ENCODE measurements at regions not wholly inside any gene's neighbourhood (a gene's known extent, or its start where the extent isn't known, plus 50 kb on each side); places are given as distances from the start of the nearest gene placed in this dataset.
"Not testable (repeated sequence)": the region's sequence is repeated elsewhere in the genome, so short reads cannot be mapped to it uniquely, and the experiment has no call there.

DNA sequence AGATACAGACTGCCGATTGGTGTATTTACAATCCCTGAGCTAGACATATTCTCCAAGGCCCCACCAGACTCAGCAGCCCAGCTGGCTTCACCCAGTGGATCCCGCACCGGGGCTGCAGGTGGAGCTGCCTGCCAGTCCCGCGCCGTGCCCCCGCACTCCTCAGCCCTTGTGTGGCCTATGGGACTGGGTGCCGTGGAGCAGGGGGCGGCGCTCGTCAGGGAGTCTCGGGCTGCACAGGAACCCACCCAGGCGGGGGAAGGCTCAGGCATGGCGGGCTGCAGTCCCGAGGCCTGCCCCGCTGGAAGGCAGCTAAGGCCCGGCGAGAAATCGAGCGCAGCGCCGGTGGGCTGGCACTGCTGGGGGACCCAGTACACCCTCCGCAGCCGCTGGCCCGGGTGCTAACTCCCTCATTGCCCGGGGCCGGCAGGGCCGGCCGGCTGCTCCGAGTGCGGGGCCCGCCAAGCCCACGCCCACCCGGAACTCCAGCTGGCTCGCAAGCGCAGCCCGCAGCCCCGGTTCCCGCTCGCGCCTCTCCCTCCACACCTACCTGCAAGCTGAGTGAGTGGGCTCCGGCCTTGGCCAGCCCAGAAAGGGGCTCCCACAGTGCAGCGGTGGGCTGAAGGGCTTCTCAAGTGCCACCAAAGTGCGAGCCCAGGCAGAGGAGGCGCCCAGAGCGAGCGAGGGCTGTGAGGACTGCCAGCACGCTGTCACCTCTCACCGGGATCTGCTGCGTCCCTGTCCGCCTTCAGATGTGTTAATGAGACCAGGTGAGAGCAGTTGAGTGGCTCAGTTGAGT, 137.8 kb upstream of the LCORL start:
- intact Hi-C loops (cut with DNase I); DNase-seq: not testable (repeated sequence)

DNA sequence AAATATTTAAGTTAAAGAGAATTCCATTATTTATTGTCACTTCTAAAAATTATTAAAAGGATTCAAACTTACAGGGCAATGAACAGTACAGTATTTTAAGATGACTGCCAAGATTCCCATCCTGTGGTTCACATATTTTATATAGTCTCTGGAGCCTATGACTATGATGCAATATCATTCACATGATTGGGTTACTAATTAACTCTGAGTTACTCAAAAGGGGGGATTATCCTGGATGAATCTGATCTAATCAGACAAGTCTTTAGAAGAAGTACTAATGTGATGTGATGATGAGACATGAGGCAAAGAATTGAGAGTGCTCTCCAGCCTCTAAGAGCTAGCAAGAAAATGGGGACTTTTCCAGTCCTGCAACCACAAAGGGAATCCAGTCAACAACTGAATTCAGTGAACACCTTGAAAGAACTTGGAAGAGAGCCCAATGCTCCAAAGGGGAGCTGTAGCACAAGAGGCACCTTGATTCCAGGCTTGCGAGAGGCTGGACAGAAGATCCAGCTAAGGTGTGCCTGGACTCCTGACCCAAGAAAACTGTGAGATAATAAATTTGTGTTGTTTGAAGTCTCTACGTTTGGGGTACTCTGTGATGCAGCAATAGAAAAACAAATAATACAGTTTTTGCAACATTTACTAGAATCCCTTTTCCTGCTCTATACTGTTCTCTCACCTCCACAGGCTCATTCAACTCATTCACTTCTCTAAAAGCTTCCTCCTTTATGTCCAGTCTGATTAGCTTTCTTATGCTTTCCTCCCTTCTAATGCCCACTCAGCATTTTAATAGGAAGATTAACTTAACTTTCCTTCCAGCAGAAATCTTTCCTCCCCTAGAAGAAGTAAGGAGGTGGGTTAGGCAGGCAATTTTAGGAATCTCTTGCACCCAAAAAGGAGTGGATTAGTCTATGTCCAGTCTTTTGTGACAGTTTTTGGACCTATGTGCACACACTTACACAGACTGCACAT, 133.8 kb upstream of the LCORL start:
- no peak for DNase-seq
- intact Hi-C loops (cut with DNase I), result no loop called here

DNA sequence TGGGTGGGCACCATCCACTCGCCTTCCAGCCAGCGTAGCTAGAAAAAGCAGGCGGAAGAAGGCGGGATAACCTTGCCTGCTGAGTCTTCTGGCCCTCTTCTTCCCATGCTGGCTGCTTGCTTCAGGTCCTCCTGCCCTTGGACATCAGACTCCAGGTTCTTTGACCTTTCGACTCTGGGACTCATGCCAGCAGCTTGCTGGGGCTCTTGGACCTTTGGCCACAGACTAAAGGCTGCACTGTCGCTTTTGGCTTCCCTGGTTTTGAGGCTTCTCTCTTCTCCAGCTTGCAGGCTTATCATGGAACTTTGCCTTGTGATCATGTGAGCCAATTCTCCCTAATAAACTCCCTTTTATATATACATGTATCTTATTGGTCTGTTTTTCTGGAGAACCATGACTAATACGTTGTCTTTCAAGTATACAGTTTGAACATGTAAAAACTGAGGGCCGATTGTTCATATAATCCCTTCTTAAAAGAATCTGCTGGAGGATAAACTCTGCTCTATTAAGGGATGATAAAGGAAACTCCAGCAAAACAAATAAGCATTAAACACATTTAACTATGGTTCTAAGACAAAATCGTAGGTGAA, 116.6 kb upstream of the LCORL start:
- intact Hi-C loops (cut with DNase I), result no loop called here
- DNase-seq, result no peak

GRCh38 chr4:18134111-18134510, 112.6 kb upstream of the LCORL start:
- intact Hi-C loops (cut with DNase I), result no loop called here
- no peak for DNase-seq

DNA sequence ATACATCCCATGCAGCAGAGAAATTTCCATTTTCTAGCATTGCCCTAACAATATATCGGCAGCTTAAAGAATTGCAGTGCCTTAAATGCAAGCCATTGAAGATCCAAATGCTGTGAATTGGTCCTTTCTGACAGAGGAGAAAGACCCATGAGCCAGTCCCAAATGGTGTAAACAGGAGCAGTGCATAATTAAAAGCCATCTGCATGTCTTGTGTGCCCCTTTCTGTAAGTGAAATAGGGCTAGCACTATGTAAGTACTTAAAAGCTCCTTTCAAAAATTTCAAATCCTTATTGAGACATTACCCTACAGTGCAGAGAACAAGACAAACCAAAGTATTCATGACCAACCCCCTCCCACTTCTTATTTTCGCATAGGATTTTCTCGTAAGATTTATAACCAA, 108.7 kb upstream of the LCORL start:
- no peak for DNase-seq
- intact Hi-C loops (cut with DNase I), result no loop called here

DNA sequence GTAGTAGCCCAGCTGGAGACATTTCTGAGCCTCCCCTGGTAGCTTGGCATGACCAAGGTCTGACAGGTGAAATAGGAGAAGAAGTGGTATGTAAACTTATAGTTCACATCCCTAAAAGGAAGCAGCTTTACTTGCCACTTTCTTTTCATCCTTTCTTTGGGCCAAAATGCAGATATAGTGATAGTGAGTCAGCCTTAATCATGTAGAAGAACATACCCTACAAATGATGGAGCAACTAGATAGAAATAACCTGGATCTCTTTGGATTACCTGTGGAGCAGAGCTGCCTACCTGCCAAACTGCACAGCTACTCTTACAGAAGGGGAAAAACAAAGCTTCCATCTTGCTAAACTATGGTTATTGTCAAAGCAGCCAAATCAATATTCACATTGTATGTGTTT, 106.7 kb upstream of the LCORL start:
- intact Hi-C loops (cut with DNase I), result no loop called here
- no peak for DNase-seq

- no peak for DNase-seq
Measured at GRCh38 chr4:18127030-18127429, 105.5 kb upstream of the LCORL start.

DNA sequence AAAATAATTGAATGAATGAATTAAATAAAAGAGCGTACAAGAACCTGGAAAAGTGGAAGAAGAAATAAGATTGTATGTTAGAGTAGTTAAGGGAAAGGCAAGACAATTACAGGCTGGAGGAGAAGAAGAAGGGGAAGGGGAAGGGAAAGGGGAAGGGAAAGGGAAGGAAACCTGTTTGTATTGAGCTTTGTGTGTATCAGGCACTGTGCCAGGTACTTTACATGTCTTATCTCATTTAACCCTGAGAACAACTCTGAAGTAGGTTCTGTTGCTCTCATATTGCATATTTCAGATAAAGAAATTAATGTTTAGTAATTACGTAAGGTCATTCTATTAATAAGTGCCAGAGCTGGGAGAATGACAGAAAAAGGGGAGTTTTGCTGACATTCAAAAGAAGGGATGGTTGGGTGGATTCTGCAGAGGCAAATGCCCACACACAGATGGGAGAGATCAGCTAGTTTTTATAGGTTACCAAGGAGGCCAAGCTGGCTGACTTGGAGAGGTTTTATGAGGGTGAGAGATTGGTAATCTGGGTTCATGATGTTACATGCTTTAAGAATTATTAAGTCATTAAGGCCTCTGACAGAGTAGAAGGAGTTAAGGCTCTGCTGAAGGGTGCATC, 92.3 kb upstream of the LCORL start:
- DNase-seq, result no peak
- intact Hi-C loops (cut with DNase I), result no loop called here

More at GRCh38 chr4:18127030-18127429, 105.5 kb upstream of the LCORL start:
- intact Hi-C loops (cut with DNase I), result no loop called here

- DNase-seq, result no peak
- intact Hi-C loops (cut with DNase I), result no loop called here
Measured at GRCh38 chr4:18111081-18111480, 89.5 kb upstream of the LCORL start.

DNA sequence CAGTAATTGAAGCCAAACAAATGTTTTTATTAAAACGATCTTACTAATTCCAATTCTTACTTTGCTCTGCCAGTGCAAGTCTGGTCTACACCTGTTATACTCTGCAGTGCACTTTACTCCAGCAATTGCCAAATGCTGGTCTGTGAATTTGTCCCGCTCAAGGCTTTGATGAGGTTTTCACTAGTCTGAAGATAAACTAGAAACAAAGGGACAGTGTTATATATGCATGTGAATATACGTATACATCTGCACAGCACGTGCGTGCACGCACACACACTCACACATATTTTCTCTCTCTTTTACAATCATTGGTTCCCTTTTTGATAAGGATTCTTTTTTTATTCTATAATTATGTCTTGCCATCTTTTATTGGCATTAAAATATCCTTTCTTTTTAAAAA, 88.5 kb upstream of the LCORL start:
- intact Hi-C loops (cut with DNase I), result no loop called here
- DNase-seq, result no peak

GRCh38 chr4:18109676-18110075, 88.1 kb upstream of the LCORL start:
- intact Hi-C loops (cut with DNase I), result no loop called here
- no peak for DNase-seq

DNA sequence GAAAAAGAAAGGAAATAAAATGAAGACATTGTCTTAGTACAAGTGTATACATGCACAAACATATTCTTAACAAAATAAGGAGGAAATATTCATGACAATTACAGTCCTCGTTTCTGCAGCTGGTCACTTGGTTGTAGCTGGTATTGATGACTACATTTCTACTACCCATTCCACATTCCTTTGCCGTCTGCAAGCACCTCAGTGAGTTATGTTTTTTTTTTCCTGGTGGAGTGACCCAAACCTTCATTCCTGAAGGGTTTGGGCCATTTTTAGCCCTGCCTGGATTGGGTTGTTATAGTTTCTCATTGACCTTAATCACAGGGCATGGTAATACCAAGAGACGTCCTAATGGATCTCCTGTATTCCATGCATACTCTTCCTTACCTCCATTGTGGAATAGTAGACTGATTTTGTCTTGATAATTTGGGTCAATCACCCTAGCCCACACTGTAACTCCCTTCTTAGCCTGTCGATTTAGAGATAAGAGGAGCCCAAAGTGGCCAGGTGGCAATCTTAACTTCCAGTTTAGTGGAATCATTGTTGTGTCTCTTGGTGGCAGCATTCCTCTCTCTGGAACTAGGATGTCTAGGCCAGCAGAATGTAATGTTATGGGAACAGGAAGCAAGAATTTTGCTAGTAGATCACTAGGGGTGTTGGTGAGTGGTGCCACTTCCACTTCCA, 86.4 kb upstream of the LCORL start:
- intact Hi-C loops (cut with DNase I), result not testable (repeated sequence)

DNA sequence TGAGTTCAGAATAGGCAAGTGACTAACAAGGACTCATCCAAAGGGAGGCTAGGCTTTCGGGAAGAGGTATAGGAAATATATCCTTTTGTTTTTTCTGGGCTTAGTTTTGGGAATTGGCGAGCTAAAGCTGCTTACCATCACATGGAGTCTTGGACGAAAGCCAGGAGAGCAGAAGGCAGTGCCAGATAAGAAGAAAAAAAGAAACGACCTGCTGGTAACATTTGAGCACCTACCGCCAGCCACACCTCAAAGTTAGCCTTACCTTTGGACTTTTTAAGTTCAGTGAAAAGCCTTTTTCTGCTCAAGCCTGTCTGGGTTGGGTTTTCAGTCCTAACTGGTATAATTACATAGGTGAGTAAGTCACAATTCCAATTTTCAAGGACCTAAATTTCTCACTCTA, 85.1 kb upstream of the LCORL start:
- no peak for DNase-seq
- intact Hi-C loops (cut with DNase I), result no loop called here

More for the DNA sequence above, 86.4 kb upstream of the LCORL start:
- DNase-seq, result not testable (repeated sequence)

- intact Hi-C loops (cut with DNase I), result no loop called here
- DNase-seq, result no peak
Measured at GRCh38 chr4:18105030-18106011, 83.8 kb upstream of the LCORL start.

DNA sequence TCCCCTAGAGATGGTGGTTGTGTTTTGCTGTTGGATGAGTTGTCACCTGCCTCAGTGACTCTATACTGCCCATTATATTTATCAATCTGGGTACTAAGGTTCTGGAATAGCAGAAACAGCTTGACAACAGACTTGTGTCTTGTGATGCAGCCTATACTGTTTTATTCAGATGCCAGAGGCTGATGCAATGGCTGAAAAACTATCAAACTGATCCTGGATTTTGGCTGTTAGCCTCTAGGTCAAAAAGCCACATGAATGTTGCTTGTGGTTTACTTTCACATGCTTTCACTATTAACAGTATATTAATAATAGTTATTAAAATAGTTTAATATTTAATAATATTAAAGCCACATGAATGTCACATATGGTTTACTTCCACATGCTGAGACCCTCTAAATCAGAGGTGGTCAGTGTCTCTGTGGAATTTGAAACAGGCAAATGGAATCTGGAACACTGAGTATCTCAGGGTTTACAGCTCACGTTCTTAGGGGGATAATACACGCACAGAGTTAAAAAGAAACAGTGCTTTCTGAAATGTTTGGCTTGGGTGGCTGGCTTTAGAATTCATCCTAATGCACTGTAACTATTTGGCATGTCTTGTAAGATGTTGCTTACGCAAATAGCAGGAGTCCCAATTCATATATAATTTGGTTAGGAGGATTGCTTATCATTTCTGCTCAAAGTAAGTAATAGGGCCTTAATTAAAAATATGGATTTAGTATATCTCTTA, 82.5 kb upstream of the LCORL start:
- intact Hi-C loops (cut with DNase I), result no loop called here
- no peak for DNase-seq

- DNase-seq, result no peak
- intact Hi-C loops (cut with DNase I), result no loop called here
Measured at GRCh38 chr4:18100657-18101056, 79.1 kb upstream of the LCORL start.

GRCh38 chr4:18090447-18090846, 68.9 kb upstream of the LCORL start:
- DNase-seq; intact Hi-C loops (cut with DNase I): not testable (repeated sequence)

Measured in head of caudate nucleus (tissue), 42 donors.